Liver (tissue), 8 donors: ENCODE measurements at regions not wholly inside any gene's neighbourhood (a gene's known extent, or its start where the extent isn't known, plus 50 kb on each side); places are given as distances from the start of the nearest gene placed in this dataset.

Source experiments
- DNase-seq: peaks from one replicate; pipeline ENCODE4 v3.0.0-alpha.2; 2017; ENCODE audit warnings: low spot score
- H3K27ac ChIP-seq, 2 donors: one replicate each; pipeline ENCODE4 v1.7.0; 2013; ENCODE audit warnings: inconsistent platforms in 2 of 2, low read length in 2 of 2, control low read depth in 1 of 2, low read depth in 1 of 2, mild to moderate bottlenecking in 1 of 2
- H3K27me3 ChIP-seq, 4 donors: one replicate each; pipeline versions ENCODE4 v1.6.1 to v1.7.0; 2013; ENCODE audit warnings: low read length in 3 of 4, inconsistent platforms in 1 of 4, mild to moderate bottlenecking in 1 of 4, moderate library complexity in 1 of 4; ENCODE audit not compliant: control insufficient read depth in 4 of 4, insufficient read depth in 4 of 4
- H3K36me3 ChIP-seq, 4 donors: one replicate each; pipeline versions ENCODE4 v1.6.1 to v1.7.0; 2013; ENCODE audit warnings: low read length in 3 of 4, mild to moderate bottlenecking in 3 of 4, low read depth in 1 of 4, moderate library complexity in 1 of 4; ENCODE audit not compliant: control insufficient read depth in 4 of 4, insufficient read depth in 3 of 4
- H3K4me1 ChIP-seq, 4 donors: one replicate each; pipeline versions ENCODE4 v1.6.1 to v1.7.0; 2013; ENCODE audit warnings: low read length in 3 of 4, mild to moderate bottlenecking in 3 of 4, moderate library complexity in 1 of 4; ENCODE audit not compliant: control insufficient read depth in 4 of 4, insufficient read depth in 4 of 4
- H3K4me3 ChIP-seq, 3 donors: one replicate each; pipeline versions ENCODE4 v1.6.1 to v1.7.0; 2013; ENCODE audit warnings: low read length in 3 of 3, control low read depth in 1 of 3, low read depth in 1 of 3, mild to moderate bottlenecking in 1 of 3
- H3K9ac ChIP-seq, 2 donors: one replicate each; pipeline ENCODE4 v1.7.0; 2013; ENCODE audit warnings: low read length in 2 of 2, mild to moderate bottlenecking in 2 of 2, moderate library complexity in 2 of 2, control low read depth in 1 of 2, low read depth in 1 of 2
- H3K9me3 ChIP-seq, 4 donors: one replicate each; pipeline versions ENCODE4 v1.6.1 to v1.7.0; 2013; ENCODE audit warnings: low read length in 3 of 4; ENCODE audit not compliant: control insufficient read depth in 4 of 4
- EGR1 ChIP-seq, 2 donors: IDR thresholded peaks; 2 replicates each; pipeline ENCODE4 v1.6.1; 2016 to 2018; ENCODE audit warnings: antibody characterized with exemption in 2 of 2, low read depth in 2 of 2
- FOXA1 ChIP-seq: IDR thresholded peaks from 2 replicates; pipeline ENCODE4 v1.6.1; 2016; ENCODE audit warnings: antibody characterized with exemption
- FOXA2 ChIP-seq: IDR thresholded peaks from 2 replicates; pipeline ENCODE4 v1.6.1; 2016; ENCODE audit warnings: antibody characterized with exemption
- GABPA ChIP-seq, 2 donors: IDR thresholded peaks in 1 of 2; conservative IDR thresholded peaks in 1 of 2; 2 replicates each; pipeline ENCODE4 v1.6.1; 2016; ENCODE audit warnings: antibody characterized with exemption in 2 of 2, mild to moderate bottlenecking in 1 of 2, moderate library complexity in 1 of 2
- HNF4A ChIP-seq, 2 donors: conservative IDR thresholded peaks; 2 replicates each; pipeline ENCODE4 v1.6.1; 2016; ENCODE audit warnings: antibody characterized with exemption in 2 of 2, mild to moderate bottlenecking in 2 of 2
- HNF4G ChIP-seq: IDR thresholded peaks from 2 replicates; pipeline ENCODE4 v1.6.1; 2016; ENCODE audit warnings: antibody characterized with exemption
- JUND ChIP-seq, 2 donors: IDR thresholded peaks; 2 replicates each; pipeline ENCODE4 v1.6.1; 2016; ENCODE audit warnings: antibody characterized with exemption in 2 of 2
- NR2F2 ChIP-seq: IDR thresholded peaks from 2 replicates; pipeline ENCODE4 v1.6.1; 2016; ENCODE audit warnings: antibody characterized with exemption
- RAD21 ChIP-seq, 2 donors: IDR thresholded peaks; 2 replicates each; pipeline ENCODE4 v1.6.1; 2016; ENCODE audit warnings: antibody characterized with exemption in 2 of 2, mild to moderate bottlenecking in 2 of 2
- RXRA ChIP-seq, 2 donors: IDR thresholded peaks; 2 replicates each; pipeline ENCODE4 v1.6.1; 2017 to 2018; ENCODE audit warnings: antibody characterized with exemption in 2 of 2, mild to moderate bottlenecking in 1 of 2
- SP1 ChIP-seq: IDR thresholded peaks from 2 replicates; pipeline ENCODE4 v1.6.1; 2018; ENCODE audit warnings: antibody characterized with exemption, mild to moderate bottlenecking
- TAF1 ChIP-seq: conservative IDR thresholded peaks from 2 replicates; pipeline ENCODE4 v1.6.1; 2016; ENCODE audit warnings: antibody characterized with exemption, mild to moderate bottlenecking
- YY1 ChIP-seq: IDR thresholded peaks from 2 replicates; pipeline ENCODE4 v1.6.1; 2016; ENCODE audit warnings: antibody characterized with exemption, mild to moderate bottlenecking
- WGBS: extraction: QIAGEN DNeasy Blood & Tissue Kit; methylation state at CpG from one replicate; pipeline ENCODE4 v1.1.7; 2013; 5-methylcytosine and 5-hydroxymethylcytosine counted together
- TF ChIP-seq, protein P1 (sequence below): IDR thresholded peaks from 2 replicates; pipeline ENCODE4 v1.6.1; 2016; ENCODE audit warnings: antibody characterized with exemption
- TF ChIP-seq, protein P2 (sequence below): IDR thresholded peaks from 2 replicates; pipeline ENCODE4 v1.6.1; 2016; ENCODE audit warnings: antibody characterized with exemption
- TF ChIP-seq, protein P3 (sequence below): fragments of 150-350 bp; IDR thresholded peaks from 2 replicates; pipeline ENCODE4 v1.5.1; 2017; ENCODE audit warnings: improper control_type of control experiment, low read depth, low read length; ENCODE audit not compliant: missing input control
- TF ChIP-seq, protein P4 (sequence below): IDR thresholded peaks from 2 replicates; pipeline ENCODE4 v1.6.1; 2016; ENCODE audit warnings: antibody characterized with exemption
- donor health status: healthy.
- donor health status: healthy.
- donor health status: healthy.
- donor health status: healthy.
- donor health status: healthy.

DNA sequence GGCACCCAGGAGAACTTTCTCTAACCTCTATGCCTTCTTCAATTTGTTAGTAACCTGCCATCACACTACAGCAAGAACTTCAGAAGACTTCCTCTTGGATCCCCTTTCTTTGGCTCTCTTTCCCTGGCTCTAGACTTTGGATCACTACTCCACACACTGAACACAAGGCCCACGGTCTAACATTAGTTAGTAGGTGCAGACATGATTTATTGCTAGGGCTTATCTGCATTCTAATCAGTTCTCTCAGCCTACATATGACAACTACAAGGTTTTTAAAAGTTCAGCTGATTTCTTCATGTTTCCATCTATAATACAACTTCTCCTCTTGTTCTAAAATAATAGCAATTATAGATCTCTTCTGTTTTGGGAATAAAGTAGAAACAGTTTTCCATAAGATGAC, 209.1 kb upstream of the ANXA10 start:
- 38% methylated on average over 1 of the region's 1 CpG for WGBS
- DNase-seq, result no peak
- H3K4me1 ChIP-seq, result no peaks in the 10 kb centered on the region
- no peak overlapping the region for H3K9ac ChIP-seq
- H3K4me3 ChIP-seq, result no peak overlapping the region
- no peaks in the 10 kb centered on the region for H3K27me3 ChIP-seq
- no peak overlapping the region for H3K27ac ChIP-seq
- peaks cover 0 to 6% (median 2%) of the 10 kb centered on the region in 4 donors for H3K9me3 ChIP-seq
- TF ChIP-seq FOXA1, result no peak
- TF ChIP-seq, protein P1, sequence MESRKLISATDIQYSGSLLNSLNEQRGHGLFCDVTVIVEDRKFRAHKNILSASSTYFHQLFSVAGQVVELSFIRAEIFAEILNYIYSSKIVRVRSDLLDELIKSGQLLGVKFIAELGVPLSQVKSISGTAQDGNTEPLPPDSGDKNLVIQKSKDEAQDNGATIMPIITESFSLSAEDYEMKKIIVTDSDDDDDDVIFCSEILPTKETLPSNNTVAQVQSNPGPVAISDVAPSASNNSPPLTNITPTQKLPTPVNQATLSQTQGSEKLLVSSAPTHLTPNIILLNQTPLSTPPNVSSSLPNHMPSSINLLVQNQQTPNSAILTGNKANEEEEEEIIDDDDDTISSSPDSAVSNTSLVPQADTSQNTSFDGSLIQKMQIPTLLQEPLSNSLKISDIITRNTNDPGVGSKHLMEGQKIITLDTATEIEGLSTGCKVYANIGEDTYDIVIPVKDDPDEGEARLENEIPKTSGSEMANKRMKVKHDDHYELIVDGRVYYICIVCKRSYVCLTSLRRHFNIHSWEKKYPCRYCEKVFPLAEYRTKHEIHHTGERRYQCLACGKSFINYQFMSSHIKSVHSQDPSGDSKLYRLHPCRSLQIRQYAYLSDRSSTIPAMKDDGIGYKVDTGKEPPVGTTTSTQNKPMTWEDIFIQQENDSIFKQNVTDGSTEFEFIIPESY, result no peak
- TF ChIP-seq, protein P2, sequence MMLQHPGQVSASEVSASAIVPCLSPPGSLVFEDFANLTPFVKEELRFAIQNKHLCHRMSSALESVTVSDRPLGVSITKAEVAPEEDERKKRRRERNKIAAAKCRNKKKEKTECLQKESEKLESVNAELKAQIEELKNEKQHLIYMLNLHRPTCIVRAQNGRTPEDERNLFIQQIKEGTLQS, result no peak
- TF ChIP-seq, protein P3, sequence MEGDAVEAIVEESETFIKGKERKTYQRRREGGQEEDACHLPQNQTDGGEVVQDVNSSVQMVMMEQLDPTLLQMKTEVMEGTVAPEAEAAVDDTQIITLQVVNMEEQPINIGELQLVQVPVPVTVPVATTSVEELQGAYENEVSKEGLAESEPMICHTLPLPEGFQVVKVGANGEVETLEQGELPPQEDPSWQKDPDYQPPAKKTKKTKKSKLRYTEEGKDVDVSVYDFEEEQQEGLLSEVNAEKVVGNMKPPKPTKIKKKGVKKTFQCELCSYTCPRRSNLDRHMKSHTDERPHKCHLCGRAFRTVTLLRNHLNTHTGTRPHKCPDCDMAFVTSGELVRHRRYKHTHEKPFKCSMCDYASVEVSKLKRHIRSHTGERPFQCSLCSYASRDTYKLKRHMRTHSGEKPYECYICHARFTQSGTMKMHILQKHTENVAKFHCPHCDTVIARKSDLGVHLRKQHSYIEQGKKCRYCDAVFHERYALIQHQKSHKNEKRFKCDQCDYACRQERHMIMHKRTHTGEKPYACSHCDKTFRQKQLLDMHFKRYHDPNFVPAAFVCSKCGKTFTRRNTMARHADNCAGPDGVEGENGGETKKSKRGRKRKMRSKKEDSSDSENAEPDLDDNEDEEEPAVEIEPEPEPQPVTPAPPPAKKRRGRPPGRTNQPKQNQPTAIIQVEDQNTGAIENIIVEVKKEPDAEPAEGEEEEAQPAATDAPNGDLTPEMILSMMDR, result no peak
- no peak for TF ChIP-seq SP1
- TF ChIP-seq GABPA (IDR thresholded peaks at IDR 0.05 in 1 of 2, conservative IDR thresholded peaks at IDR 0.05 in 1 of 2), result no peak
- no peak for TF ChIP-seq HNF4A (conservative IDR thresholded peaks at IDR 0.05)
- TF ChIP-seq NR2F2, result no peak
- TF ChIP-seq, protein P4, sequence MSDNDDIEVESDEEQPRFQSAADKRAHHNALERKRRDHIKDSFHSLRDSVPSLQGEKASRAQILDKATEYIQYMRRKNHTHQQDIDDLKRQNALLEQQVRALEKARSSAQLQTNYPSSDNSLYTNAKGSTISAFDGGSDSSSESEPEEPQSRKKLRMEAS, result no peak
- no peak for TF ChIP-seq YY1
- no peak for TF ChIP-seq RXRA (IDR thresholded peaks at IDR 0.05)
- TF ChIP-seq HNF4G, result no peak
- no peak for TF ChIP-seq TAF1
- TF ChIP-seq EGR1 (IDR thresholded peaks at IDR 0.05; ENCODE audit: low read depth in 2 of 2), result no peak
- TF ChIP-seq RAD21 (IDR thresholded peaks at IDR 0.05), result no peak
- TF ChIP-seq FOXA2, result no peak
- TF ChIP-seq JUND (IDR thresholded peaks at IDR 0.05), result no peak
- H3K36me3 ChIP-seq, result no peaks in the 10 kb centered on the region

DNA sequence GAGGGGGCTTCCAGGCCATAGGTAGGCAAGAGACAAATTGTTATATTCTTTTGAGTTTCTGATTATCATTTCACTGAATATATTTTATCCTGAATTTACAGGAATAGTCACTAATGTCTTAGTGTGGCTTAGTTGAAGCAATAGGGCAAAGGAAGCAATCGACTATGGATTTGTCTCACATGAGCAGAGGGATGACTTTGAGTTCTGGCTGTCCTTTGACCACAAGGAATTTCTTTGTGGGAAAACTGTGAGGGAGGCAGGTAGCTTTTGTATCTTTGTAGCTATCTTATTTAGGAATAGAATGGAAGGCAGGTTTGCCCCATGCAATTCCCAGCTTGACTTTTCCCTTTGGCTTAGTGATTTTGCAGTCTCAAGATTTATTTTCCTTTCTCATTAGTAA, 207.3 kb upstream of the ANXA10 start:
- Histone ChIP-seq H3K27me3 (no peaks in the 10 kb centered on the region), H3K36me3 (no peaks in the 10 kb centered on the region), H3K27ac (no peak overlapping the region), H3K9me3 (peaks cover 0 to 6% (median 2%) of the 10 kb centered on the region in 4 donors), H3K9ac (no peak overlapping the region), H3K4me1 (no peaks in the 10 kb centered on the region), H3K4me3 (no peak overlapping the region)
- TF ChIP-seq YY1, result no peak
- TF ChIP-seq, protein P4, result no peak
- TF ChIP-seq RXRA (IDR thresholded peaks at IDR 0.05), result no peak
- no peak for TF ChIP-seq HNF4G
- 68% methylated on average over 1 of the region's 1 CpG for WGBS
- no peak for DNase-seq
